HL-60 (cell line): ENCODE measurements at regions not wholly inside any gene's neighbourhood (a gene's known extent, or its start where the extent isn't known, plus 50 kb on each side); places are given as distances from the start of the nearest gene placed in this dataset.

ENCODE experiments used
- DNase-seq, 2 experiments: peaks; one replicate each; pipeline ENCODE4 v3.0.0-alpha.2; 2010 to 2020; ENCODE audit warnings: low read depth in 1 of 2, low spot score in 1 of 2
- H3K27ac ChIP-seq: fragments of 250-450 bp; sonication (Bioruptor Pico); replicated peaks from 2 replicates; pipeline ENCODE4 v1.5.1; 2020; ENCODE audit warnings: mild to moderate bottlenecking, moderate library complexity
- H3K27me3 ChIP-seq: fragments of 250-450 bp; sonication (Bioruptor Pico); 2 replicates; pipeline ENCODE4 v1.5.1; 2021; ENCODE audit warnings: mild to moderate bottlenecking, moderate library complexity; ENCODE audit not compliant: insufficient read depth, poor library complexity, severe bottlenecking
- H3K4me3 ChIP-seq: replicated peaks from 2 replicates; pipeline ENCODE4 v1.5.1; 2011; ENCODE audit warnings: mild to moderate bottlenecking, control low read depth, low read length; ENCODE audit not compliant: insufficient read depth
- GABPA ChIP-seq: IDR thresholded peaks from 2 replicates; pipeline ENCODE4 v1.6.1; 2012; ENCODE audit warnings: low read depth
- POLR2AphosphoS5 ChIP-seq: IDR thresholded peaks from 2 replicates; pipeline ENCODE4 v1.6.1; 2012; ENCODE audit warnings: low read depth
- SPI1 ChIP-seq: IDR thresholded peaks from 2 replicates; pipeline ENCODE4 v1.6.1; 2012; ENCODE audit warnings: low read depth, mild to moderate bottlenecking, borderline replicate concordance
- TF ChIP-seq, protein P1 (sequence below): IDR thresholded peaks from 2 replicates; pipeline ENCODE4 v1.6.1; 2012; ENCODE audit warnings: low read depth; ENCODE audit not compliant: insufficient replicate concordance
- TF ChIP-seq, protein P2 (sequence below): IDR thresholded peaks from one replicate; pipeline ENCODE4 v1.5.1; 2011; ENCODE audit warnings: low read length, control low read depth, inconsistent platforms; ENCODE audit not compliant: insufficient read depth

DNA sequence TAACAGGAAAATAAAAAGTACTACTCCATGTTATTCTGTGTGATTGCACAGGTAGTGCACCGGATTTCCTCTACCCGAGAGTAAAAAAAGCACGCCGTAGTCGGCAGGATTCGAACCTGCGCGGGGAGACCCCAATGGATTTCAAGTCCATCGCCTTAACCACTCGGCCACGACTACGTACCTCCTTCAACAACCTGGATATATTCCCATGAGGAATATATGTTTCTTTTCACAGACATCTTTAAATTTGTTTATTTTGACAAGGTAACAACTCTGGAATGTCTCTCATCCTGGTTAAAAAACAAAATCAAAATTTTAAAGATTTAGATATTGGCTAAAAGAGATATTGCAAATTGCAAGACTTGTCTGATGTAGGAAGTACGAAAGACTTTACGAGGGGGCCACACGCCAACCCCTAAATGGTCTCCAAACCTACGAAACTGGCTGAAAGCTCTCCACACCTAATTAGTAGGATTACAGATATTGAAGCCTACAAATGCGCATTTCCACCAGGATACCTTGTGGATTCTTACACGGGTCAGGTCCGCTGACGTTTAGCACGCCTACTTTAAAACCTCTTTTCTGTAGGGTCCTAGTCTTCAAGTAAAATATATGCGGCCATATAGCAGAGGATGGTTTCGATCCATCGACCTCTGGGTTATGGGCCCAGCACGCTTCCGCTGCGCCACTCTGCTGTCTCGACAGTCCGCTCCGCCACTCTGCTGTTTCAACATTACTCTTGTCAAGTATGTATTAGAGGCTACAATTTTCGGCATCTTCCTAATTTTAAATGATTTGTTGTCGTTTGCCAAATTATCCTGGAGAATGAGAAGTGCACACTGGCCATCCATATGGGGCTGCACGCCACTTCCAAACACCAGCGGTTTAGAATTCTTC, 52.2 kb upstream of the BTN3A2 start:
- Histone ChIP-seq H3K4me3 (peak overlapping the region; percentile 66), H3K27ac (peak overlapping the region; percentile 12), H3K27me3 (no peaks in the 10 kb centered on the region)
- TF ChIP-seq, protein P1, sequence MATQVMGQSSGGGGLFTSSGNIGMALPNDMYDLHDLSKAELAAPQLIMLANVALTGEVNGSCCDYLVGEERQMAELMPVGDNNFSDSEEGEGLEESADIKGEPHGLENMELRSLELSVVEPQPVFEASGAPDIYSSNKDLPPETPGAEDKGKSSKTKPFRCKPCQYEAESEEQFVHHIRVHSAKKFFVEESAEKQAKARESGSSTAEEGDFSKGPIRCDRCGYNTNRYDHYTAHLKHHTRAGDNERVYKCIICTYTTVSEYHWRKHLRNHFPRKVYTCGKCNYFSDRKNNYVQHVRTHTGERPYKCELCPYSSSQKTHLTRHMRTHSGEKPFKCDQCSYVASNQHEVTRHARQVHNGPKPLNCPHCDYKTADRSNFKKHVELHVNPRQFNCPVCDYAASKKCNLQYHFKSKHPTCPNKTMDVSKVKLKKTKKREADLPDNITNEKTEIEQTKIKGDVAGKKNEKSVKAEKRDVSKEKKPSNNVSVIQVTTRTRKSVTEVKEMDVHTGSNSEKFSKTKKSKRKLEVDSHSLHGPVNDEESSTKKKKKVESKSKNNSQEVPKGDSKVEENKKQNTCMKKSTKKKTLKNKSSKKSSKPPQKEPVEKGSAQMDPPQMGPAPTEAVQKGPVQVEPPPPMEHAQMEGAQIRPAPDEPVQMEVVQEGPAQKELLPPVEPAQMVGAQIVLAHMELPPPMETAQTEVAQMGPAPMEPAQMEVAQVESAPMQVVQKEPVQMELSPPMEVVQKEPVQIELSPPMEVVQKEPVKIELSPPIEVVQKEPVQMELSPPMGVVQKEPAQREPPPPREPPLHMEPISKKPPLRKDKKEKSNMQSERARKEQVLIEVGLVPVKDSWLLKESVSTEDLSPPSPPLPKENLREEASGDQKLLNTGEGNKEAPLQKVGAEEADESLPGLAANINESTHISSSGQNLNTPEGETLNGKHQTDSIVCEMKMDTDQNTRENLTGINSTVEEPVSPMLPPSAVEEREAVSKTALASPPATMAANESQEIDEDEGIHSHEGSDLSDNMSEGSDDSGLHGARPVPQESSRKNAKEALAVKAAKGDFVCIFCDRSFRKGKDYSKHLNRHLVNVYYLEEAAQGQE: no peak
- TF ChIP-seq GABPA (no peak), SPI1 (no peak), POLR2AphosphoS5 (no peak)
- TF ChIP-seq, protein P2, sequence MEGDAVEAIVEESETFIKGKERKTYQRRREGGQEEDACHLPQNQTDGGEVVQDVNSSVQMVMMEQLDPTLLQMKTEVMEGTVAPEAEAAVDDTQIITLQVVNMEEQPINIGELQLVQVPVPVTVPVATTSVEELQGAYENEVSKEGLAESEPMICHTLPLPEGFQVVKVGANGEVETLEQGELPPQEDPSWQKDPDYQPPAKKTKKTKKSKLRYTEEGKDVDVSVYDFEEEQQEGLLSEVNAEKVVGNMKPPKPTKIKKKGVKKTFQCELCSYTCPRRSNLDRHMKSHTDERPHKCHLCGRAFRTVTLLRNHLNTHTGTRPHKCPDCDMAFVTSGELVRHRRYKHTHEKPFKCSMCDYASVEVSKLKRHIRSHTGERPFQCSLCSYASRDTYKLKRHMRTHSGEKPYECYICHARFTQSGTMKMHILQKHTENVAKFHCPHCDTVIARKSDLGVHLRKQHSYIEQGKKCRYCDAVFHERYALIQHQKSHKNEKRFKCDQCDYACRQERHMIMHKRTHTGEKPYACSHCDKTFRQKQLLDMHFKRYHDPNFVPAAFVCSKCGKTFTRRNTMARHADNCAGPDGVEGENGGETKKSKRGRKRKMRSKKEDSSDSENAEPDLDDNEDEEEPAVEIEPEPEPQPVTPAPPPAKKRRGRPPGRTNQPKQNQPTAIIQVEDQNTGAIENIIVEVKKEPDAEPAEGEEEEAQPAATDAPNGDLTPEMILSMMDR: no peak
- peak; percentile 85 to 94 for DNase-seq
